OCI-LY3 (cell line): ENCODE measurements at regions not wholly inside any gene's neighbourhood (a gene's known extent, or its start where the extent isn't known, plus 50 kb on each side); places are given as distances from the start of the nearest gene placed in this dataset.

Experiments used
- EZH2phosphoT487 ChIP-seq: fragments of 200-600 bp; shearing (Covaris generic); IDR thresholded peaks from 2 replicates; pipeline ENCODE4 v1.6.1; 2018; ENCODE audit warnings: antibody characterized with exemption, mixed run types, low read depth
- TF ChIP-seq, protein P1 (sequence below): fragments of 200-600, 300-600 bp; sonication (generic); IDR thresholded peaks from 2 replicates; pipeline ENCODE4 v1.5.1; 2014; ENCODE audit warnings: antibody characterized with exemption, low read length, low read depth

GRCh38 chr4:141439223-141439622 is 197.2 kb upstream of the IL15 start:
- TF ChIP-seq, protein P1, sequence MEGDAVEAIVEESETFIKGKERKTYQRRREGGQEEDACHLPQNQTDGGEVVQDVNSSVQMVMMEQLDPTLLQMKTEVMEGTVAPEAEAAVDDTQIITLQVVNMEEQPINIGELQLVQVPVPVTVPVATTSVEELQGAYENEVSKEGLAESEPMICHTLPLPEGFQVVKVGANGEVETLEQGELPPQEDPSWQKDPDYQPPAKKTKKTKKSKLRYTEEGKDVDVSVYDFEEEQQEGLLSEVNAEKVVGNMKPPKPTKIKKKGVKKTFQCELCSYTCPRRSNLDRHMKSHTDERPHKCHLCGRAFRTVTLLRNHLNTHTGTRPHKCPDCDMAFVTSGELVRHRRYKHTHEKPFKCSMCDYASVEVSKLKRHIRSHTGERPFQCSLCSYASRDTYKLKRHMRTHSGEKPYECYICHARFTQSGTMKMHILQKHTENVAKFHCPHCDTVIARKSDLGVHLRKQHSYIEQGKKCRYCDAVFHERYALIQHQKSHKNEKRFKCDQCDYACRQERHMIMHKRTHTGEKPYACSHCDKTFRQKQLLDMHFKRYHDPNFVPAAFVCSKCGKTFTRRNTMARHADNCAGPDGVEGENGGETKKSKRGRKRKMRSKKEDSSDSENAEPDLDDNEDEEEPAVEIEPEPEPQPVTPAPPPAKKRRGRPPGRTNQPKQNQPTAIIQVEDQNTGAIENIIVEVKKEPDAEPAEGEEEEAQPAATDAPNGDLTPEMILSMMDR = no peak
- no peak for TF ChIP-seq EZH2phosphoT487
